ENCODE measurements at regions not wholly inside any gene's neighbourhood (a gene's known extent, or its start where the extent isn't known, plus 50 kb on each side); places are given as distances from the start of the nearest gene placed in this dataset.

- TF ChIP-seq EZH2 (IDR thresholded peaks at IDR 0.05) (no peak), POLR2AphosphoS5 (IDR thresholded peaks at IDR 0.05; ENCODE audit: borderline replicate concordance, low read depth, low read length) (no peak), FOXP2 (optimal IDR thresholded peaks at IDR 0.05; ENCODE audit: control extremely low read depth, extremely low read length, insufficient read depth) (no peak)
- H3K36me3 ChIP-seq (ENCODE audit: insufficient read depth, low read length) = no peaks in the 10 kb centered on the region
- no peak for DNase-seq (ENCODE audit: low read depth, low spot score)
- H3K9ac ChIP-seq (ENCODE audit: insufficient read length) = no peak overlapping the region
- no peak overlapping the region for H3K4me3 ChIP-seq
- no peak overlapping the region for H3K27ac ChIP-seq
- H3K9me3 ChIP-seq (ENCODE audit: low read depth, low read length) = no peaks in the 10 kb centered on the region
These were observed 470.9 kb upstream of the SOX9 start for GRCh38 chr17:71649941-71650350.

- no peak overlapping the region for H3K4me3 ChIP-seq
- no peak overlapping the region for H3K27ac ChIP-seq
- no peak overlapping the region for H3K9ac ChIP-seq (ENCODE audit: insufficient read length)
- no peak for DNase-seq (ENCODE audit: low read depth, low spot score)
- no peaks in the 10 kb centered on the region for H3K9me3 ChIP-seq (ENCODE audit: low read depth, low read length)
- no peak for TF ChIP-seq FOXP2 (optimal IDR thresholded peaks at IDR 0.05; ENCODE audit: control extremely low read depth, extremely low read length, insufficient read depth)
- no peak for TF ChIP-seq POLR2AphosphoS5 (IDR thresholded peaks at IDR 0.05; ENCODE audit: borderline replicate concordance, low read depth, low read length)
- TF ChIP-seq EZH2 (IDR thresholded peaks at IDR 0.05) = no peak
- H3K36me3 ChIP-seq (ENCODE audit: insufficient read depth, low read length) = no peaks in the 10 kb centered on the region
These were observed 465.3 kb upstream of the SOX9 start for GRCh38 chr17:71655542-71655941.

- TF ChIP-seq EZH2 (IDR thresholded peaks at IDR 0.05) = no peak
- TF ChIP-seq POLR2AphosphoS5 (IDR thresholded peaks at IDR 0.05; ENCODE audit: borderline replicate concordance, low read depth, low read length) = no peak
- TF ChIP-seq FOXP2 (optimal IDR thresholded peaks at IDR 0.05; ENCODE audit: control extremely low read depth, extremely low read length, insufficient read depth) = no peak
- DNase-seq (ENCODE audit: low read depth, low spot score) = no peak
- Histone ChIP-seq H3K27ac (no peak overlapping the region), H3K9ac (ENCODE audit: insufficient read length) (no peak overlapping the region), H3K9me3 (ENCODE audit: low read depth, low read length) (no peaks in the 10 kb centered on the region), H3K4me3 (no peak overlapping the region), H3K36me3 (ENCODE audit: insufficient read depth, low read length) (no peaks in the 10 kb centered on the region)
These were observed 463.6 kb upstream of the SOX9 start for GRCh38 chr17:71656964-71657858.

GRCh38 chr17:71658996-71659395, 461.8 kb upstream of the SOX9 start:
- no peak for TF ChIP-seq EZH2 (IDR thresholded peaks at IDR 0.05)
- no peak for TF ChIP-seq POLR2AphosphoS5 (IDR thresholded peaks at IDR 0.05; ENCODE audit: borderline replicate concordance, low read depth, low read length)
- no peak for TF ChIP-seq FOXP2 (optimal IDR thresholded peaks at IDR 0.05; ENCODE audit: control extremely low read depth, extremely low read length, insufficient read depth)
- no peak overlapping the region for H3K27ac ChIP-seq
- H3K9ac ChIP-seq (ENCODE audit: insufficient read length) = no peak overlapping the region
- H3K36me3 ChIP-seq (ENCODE audit: insufficient read depth, low read length) = no peaks in the 10 kb centered on the region
- H3K4me3 ChIP-seq = no peak overlapping the region
- no peaks in the 10 kb centered on the region for H3K9me3 ChIP-seq (ENCODE audit: low read depth, low read length)
- no peak for DNase-seq (ENCODE audit: low read depth, low spot score)

- H3K27ac ChIP-seq = no peak overlapping the region
- H3K36me3 ChIP-seq (ENCODE audit: insufficient read depth, low read length) = no peaks in the 10 kb centered on the region
- TF ChIP-seq EZH2 (IDR thresholded peaks at IDR 0.05) (no peak), FOXP2 (optimal IDR thresholded peaks at IDR 0.05; ENCODE audit: control extremely low read depth, extremely low read length, insufficient read depth) (no peak), POLR2AphosphoS5 (IDR thresholded peaks at IDR 0.05; ENCODE audit: borderline replicate concordance, low read depth, low read length) (no peak)
- no peak for DNase-seq (ENCODE audit: low read depth, low spot score)
- no peaks in the 10 kb centered on the region for H3K9me3 ChIP-seq (ENCODE audit: low read depth, low read length)
- H3K9ac ChIP-seq (ENCODE audit: insufficient read length) = no peak overlapping the region
- H3K4me3 ChIP-seq = no peak overlapping the region
These were observed 456.0 kb upstream of the SOX9 start for GRCh38 chr17:71664861-71665260.

GRCh38 chr17:71666047-71666446, 454.8 kb upstream of the SOX9 start:
- DNase-seq (ENCODE audit: low read depth, low spot score) = no peak
- no peak overlapping the region for H3K27ac ChIP-seq
- TF ChIP-seq FOXP2 (optimal IDR thresholded peaks at IDR 0.05; ENCODE audit: control extremely low read depth, extremely low read length, insufficient read depth) = no peak
- no peak for TF ChIP-seq POLR2AphosphoS5 (IDR thresholded peaks at IDR 0.05; ENCODE audit: borderline replicate concordance, low read depth, low read length)
- H3K9me3 ChIP-seq (ENCODE audit: low read depth, low read length) = no peaks in the 10 kb centered on the region
- H3K4me3 ChIP-seq = no peak overlapping the region
- no peak overlapping the region for H3K9ac ChIP-seq (ENCODE audit: insufficient read length)
- H3K36me3 ChIP-seq (ENCODE audit: insufficient read depth, low read length) = no peaks in the 10 kb centered on the region

GRCh38 chr17:71667661-71668060, 453.2 kb upstream of the SOX9 start:
- TF ChIP-seq FOXP2 (optimal IDR thresholded peaks at IDR 0.05; ENCODE audit: control extremely low read depth, extremely low read length, insufficient read depth) (no peak), EZH2 (IDR thresholded peaks at IDR 0.05) (no peak), POLR2AphosphoS5 (IDR thresholded peaks at IDR 0.05; ENCODE audit: borderline replicate concordance, low read depth, low read length) (no peak)
- H3K36me3 ChIP-seq (ENCODE audit: insufficient read depth, low read length) = no peaks in the 10 kb centered on the region
- H3K27ac ChIP-seq = no peak overlapping the region
- no peak overlapping the region for H3K4me3 ChIP-seq
- no peaks in the 10 kb centered on the region for H3K9me3 ChIP-seq (ENCODE audit: low read depth, low read length)
- no peak for DNase-seq (ENCODE audit: low read depth, low spot score)
- no peak overlapping the region for H3K9ac ChIP-seq (ENCODE audit: insufficient read length)

- Histone ChIP-seq H3K4me3 (no peak overlapping the region), H3K27ac (no peak overlapping the region), H3K9me3 (ENCODE audit: low read depth, low read length) (no peaks in the 10 kb centered on the region), H3K36me3 (ENCODE audit: insufficient read depth, low read length) (no peaks in the 10 kb centered on the region), H3K9ac (ENCODE audit: insufficient read length) (no peak overlapping the region)
- DNase-seq (ENCODE audit: low read depth, low spot score) = no peak
- TF ChIP-seq POLR2AphosphoS5 (IDR thresholded peaks at IDR 0.05; ENCODE audit: borderline replicate concordance, low read depth, low read length) = no peak
- TF ChIP-seq FOXP2 (optimal IDR thresholded peaks at IDR 0.05; ENCODE audit: control extremely low read depth, extremely low read length, insufficient read depth) = no peak
These were observed 452.0 kb upstream of the SOX9 start for GRCh38 chr17:71668807-71669206.
